Activated CD8-positive, alpha-beta memory T cell treated with anti-CD3 and anti-CD28 coated beads, Interleukin-2, amount 50 U/mL, for 24 hours (primary cell): ENCODE measurements at regions not wholly inside any gene's neighbourhood (a gene's known extent, or its start where the extent isn't known, plus 50 kb on each side); places are given as distances from the start of the nearest gene placed in this dataset.
"Not testable (repeated sequence)": the region's sequence is repeated elsewhere in the genome, so short reads cannot be mapped to it uniquely, and the experiment has no call there.

Source experiments
- DNase-seq: peaks from one replicate; pipeline ENCODE4 v3.0.0-alpha.2; 2020; ENCODE audit errors: extremely low read depth

- no peak for DNase-seq
Observed at GRCh38 chr4:26175006-26175786, 145.6 kb upstream of the RBPJ start.

GRCh38 chr4:26175905-26176470 lies 144.8 kb upstream of the RBPJ start:
- DNase-seq = no peak

- no peak for DNase-seq
Observed at GRCh38 chr4:26176598-26177149, 144.1 kb upstream of the RBPJ start.

GRCh38 chr4:26178854-26179253 lies 142.0 kb upstream of the RBPJ start:
- no peak for DNase-seq

- no peak for DNase-seq
Observed at GRCh38 chr4:26179316-26179760, 141.5 kb upstream of the RBPJ start.

GRCh38 chr4:26181616-26182015 lies 139.2 kb upstream of the RBPJ start:
- no peak for DNase-seq

GRCh38 chr4:26183017-26183416 lies 137.8 kb upstream of the RBPJ start:
- DNase-seq = no peak

GRCh38 chr4:26185436-26185835 lies 135.4 kb upstream of the RBPJ start:
- DNase-seq = no peak

GRCh38 chr4:26191353-26191752 lies 129.5 kb upstream of the RBPJ start:
- no peak for DNase-seq

- DNase-seq = no peak
Observed at GRCh38 chr4:26192899-26193869, 127.6 kb upstream of the RBPJ start.

GRCh38 chr4:26194764-26195163 lies 126.0 kb upstream of the RBPJ start:
- no peak for DNase-seq

GRCh38 chr4:26196567-26196966 lies 124.2 kb upstream of the RBPJ start:
- DNase-seq = no peak

- DNase-seq = peak; percentile 39
Observed at GRCh38 chr4:26197018-26197779, 123.6 kb upstream of the RBPJ start.

- DNase-seq = not testable (repeated sequence)
Observed at GRCh38 chr4:26198931-26199330, 121.9 kb upstream of the RBPJ start.

- no peak for DNase-seq
Observed at GRCh38 chr4:26199596-26199995, 121.2 kb upstream of the RBPJ start.

- DNase-seq = no peak
Observed at GRCh38 chr4:26201120-26201519, 119.7 kb upstream of the RBPJ start.

- DNase-seq = no peak
Observed at GRCh38 chr4:26204249-26204825, 116.5 kb upstream of the RBPJ start.

GRCh38 chr4:26204911-26205370 lies 115.9 kb upstream of the RBPJ start:
- no peak for DNase-seq

- no peak for DNase-seq
Observed at GRCh38 chr4:26206339-26206738, 114.5 kb upstream of the RBPJ start.

- no peak for DNase-seq
Observed at GRCh38 chr4:26206999-26207398, 113.8 kb upstream of the RBPJ start.

GRCh38 chr4:26207631-26208030 lies 113.2 kb upstream of the RBPJ start:
- DNase-seq = no peak
